Right atrium auricular region (tissue), 2 donors: ENCODE measurements at regions not wholly inside any gene's neighbourhood (a gene's known extent, or its start where the extent isn't known, plus 50 kb on each side); places are given as distances from the start of the nearest gene placed in this dataset.

Experiments used
- DNase-seq: peaks from one replicate; pipeline ENCODE4 v3.0.0-alpha.2; 2019; ENCODE audit warnings: low spot score
- H3K27ac ChIP-seq, 2 donors: fragments of 200-600 bp; sonication (generic); 1 replicate in 1 of 2; 2 replicates in 1 of 2; pipeline ENCODE4 v1.5.1; 2016 to 2019
- H3K27me3 ChIP-seq, 2 donors: fragments of 200-600 bp; sonication (generic); one replicate each; pipeline versions ENCODE4 v1.5.1 to v1.6.0; 2017 to 2019
- H3K36me3 ChIP-seq: fragments of 200-600 bp; sonication (generic); one replicate; pipeline ENCODE4 v1.5.1; 2016
- H3K4me1 ChIP-seq, 2 donors: fragments of 200-600 bp; sonication (generic); one replicate each; pipeline versions ENCODE4 v1.5.1 to v1.6.0; 2017 to 2019
- H3K4me3 ChIP-seq, 2 donors: fragments of 200-600 bp; sonication (generic); 1 replicate in 1 of 2; 2 replicates in 1 of 2; pipeline ENCODE4 v1.5.1; 2017 to 2019; ENCODE audit warnings: mild to moderate bottlenecking in 1 of 2, moderate library complexity in 1 of 2
- H3K9me3 ChIP-seq, 2 donors: fragments of 200-600 bp; sonication (generic); one replicate each; pipeline ENCODE4 v1.5.1; 2019
- TF ChIP-seq, protein P1 (sequence below), 2 donors: fragments of 200-600 bp; sonication (generic); IDR thresholded peaks; one replicate each; pipeline ENCODE4 v1.5.1; 2019; ENCODE audit warnings: antibody characterized with exemption in 2 of 2

DNA sequence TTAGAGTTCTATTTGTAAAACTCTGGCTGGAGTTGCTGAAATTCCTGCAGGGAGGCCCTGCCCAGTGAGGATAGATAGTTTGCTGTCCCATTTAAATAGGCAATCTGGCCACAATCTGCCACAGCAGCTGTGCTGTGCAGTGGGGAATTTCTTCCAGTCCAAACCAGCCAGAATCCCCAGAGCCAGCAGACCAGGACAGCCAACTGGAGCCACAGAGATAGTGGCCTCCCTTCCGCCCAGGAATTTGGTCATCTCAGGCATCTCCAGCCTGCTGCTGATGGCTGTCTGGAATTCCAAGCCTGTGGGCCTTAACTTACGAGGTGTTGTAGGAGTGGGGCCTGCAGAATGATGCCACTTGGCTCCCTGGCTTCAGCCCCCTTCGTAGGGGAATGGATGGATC lies 643.4 kb downstream of the DNAJB9 start:
- H3K27ac ChIP-seq = no peak overlapping the region
- no peak overlapping the region for H3K4me3 ChIP-seq
- H3K36me3 ChIP-seq = no peaks in the 10 kb centered on the region
- no peak for DNase-seq
- peaks cover 0 to under 1% of the 10 kb centered on the region in 2 donors for H3K9me3 ChIP-seq
- TF ChIP-seq, protein P1, sequence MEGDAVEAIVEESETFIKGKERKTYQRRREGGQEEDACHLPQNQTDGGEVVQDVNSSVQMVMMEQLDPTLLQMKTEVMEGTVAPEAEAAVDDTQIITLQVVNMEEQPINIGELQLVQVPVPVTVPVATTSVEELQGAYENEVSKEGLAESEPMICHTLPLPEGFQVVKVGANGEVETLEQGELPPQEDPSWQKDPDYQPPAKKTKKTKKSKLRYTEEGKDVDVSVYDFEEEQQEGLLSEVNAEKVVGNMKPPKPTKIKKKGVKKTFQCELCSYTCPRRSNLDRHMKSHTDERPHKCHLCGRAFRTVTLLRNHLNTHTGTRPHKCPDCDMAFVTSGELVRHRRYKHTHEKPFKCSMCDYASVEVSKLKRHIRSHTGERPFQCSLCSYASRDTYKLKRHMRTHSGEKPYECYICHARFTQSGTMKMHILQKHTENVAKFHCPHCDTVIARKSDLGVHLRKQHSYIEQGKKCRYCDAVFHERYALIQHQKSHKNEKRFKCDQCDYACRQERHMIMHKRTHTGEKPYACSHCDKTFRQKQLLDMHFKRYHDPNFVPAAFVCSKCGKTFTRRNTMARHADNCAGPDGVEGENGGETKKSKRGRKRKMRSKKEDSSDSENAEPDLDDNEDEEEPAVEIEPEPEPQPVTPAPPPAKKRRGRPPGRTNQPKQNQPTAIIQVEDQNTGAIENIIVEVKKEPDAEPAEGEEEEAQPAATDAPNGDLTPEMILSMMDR (IDR thresholded peaks at IDR 0.05) = no peak
- H3K27me3 ChIP-seq = no peaks in the 10 kb centered on the region
- no peaks in the 10 kb centered on the region for H3K4me1 ChIP-seq

DNA sequence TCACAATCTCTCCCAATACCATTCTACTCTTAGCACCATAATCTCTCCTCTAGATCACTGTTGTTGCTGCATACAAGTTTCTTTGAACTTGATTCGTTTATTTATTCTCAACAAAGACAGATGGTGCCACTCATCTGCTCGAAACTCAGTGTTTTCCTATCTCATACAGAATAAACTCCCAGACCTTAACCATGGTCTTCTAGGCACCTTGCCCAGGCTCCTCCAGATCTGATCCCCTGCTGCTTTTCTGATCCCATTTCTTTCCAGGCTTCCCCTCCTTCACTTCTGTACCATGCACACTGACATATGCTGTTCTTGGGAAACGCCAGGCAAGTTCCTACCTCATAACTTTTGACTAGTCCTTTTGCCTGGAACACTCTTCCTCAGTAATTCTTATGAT lies 645.7 kb downstream of the DNAJB9 start:
- no peak for DNase-seq

DNA sequence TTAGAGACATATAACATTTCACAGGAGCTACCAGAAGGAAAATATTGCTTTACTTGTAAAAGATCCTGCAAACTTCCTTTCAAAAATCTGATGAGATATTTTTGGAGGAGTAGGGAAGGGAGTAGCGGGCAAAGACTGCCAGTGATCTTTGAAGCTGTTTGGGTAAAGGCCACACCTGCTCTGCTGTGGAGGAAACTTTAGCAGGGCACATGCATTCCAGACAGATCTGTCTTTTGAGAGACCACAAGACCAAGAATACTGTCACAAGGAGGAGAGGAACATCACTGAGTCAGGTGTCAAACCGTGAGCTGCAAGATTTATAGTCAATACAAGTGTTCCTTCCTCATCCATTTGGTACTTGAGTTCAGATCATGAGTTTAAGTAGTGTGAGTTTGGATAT lies 654.4 kb downstream of the DNAJB9 start:
- no peaks in the 10 kb centered on the region for H3K4me1 ChIP-seq
- TF ChIP-seq, protein P1 (IDR thresholded peaks at IDR 0.05) = no peak
- DNase-seq = no peak
- no peak overlapping the region for H3K4me3 ChIP-seq
- no peaks in the 10 kb centered on the region for H3K27me3 ChIP-seq
- no peaks in the 10 kb centered on the region for H3K36me3 ChIP-seq
- no peaks in the 10 kb centered on the region for H3K9me3 ChIP-seq
- H3K27ac ChIP-seq = no peak overlapping the region

More for the DNA sequence above, 645.7 kb downstream of the DNAJB9 start:
- TF ChIP-seq, protein P1 (IDR thresholded peaks at IDR 0.05) = no peak
- Histone ChIP-seq H3K9me3 (no peaks in the 10 kb centered on the region), H3K4me1 (no peaks in the 10 kb centered on the region), H3K27me3 (no peaks in the 10 kb centered on the region), H3K36me3 (no peaks in the 10 kb centered on the region), H3K27ac (no peak overlapping the region), H3K4me3 (no peak overlapping the region)

DNA sequence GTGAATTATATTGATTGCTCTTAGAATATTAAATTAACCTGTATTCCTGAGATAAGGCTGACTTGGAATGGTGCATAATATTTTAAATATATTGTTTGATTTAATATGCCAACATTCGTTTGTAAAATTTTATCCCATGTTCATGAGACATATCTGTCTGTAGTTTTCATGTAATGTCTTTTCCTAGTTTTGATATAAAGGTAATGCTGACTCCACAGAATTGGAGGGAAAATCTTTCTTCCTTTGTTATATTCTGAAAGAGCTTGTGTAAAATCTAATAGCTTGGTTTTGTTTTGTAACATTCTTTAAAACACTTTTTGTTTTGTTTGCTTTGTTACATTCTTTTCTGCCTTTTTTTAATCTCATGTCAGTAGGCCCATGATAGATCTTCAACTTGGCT lies 657.0 kb downstream of the DNAJB9 start:
- H3K4me3 ChIP-seq = no peak overlapping the region

DNA sequence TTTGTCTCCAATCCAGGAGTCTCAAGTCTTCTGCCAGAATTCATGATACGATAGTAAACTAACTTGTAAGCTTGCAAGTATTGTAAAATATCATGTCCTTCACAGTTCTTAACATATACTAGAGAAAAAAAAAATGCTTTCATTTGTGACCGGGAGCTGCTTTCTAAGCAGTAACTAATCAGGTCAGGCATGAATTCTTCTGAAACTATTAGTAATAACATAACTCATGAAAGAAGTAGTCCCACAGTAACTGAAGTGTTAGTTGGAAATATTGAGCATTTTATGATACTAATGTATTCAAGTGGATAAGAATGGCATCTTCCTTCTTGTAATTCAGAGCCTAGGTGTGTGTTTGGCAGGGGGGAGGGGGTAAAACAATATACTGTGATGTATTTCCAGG lies 665.6 kb downstream of the DNAJB9 start:
- H3K27ac ChIP-seq = no peak overlapping the region
- H3K4me3 ChIP-seq = no peak overlapping the region
- H3K27me3 ChIP-seq = no peaks in the 10 kb centered on the region
- no peaks in the 10 kb centered on the region for H3K9me3 ChIP-seq
- TF ChIP-seq, protein P1 (IDR thresholded peaks at IDR 0.05) = no peak
- no peaks in the 10 kb centered on the region for H3K4me1 ChIP-seq
- DNase-seq = no peak
- no peaks in the 10 kb centered on the region for H3K36me3 ChIP-seq

More for the DNA sequence above, 657.0 kb downstream of the DNAJB9 start:
- Histone ChIP-seq H3K27ac (no peak overlapping the region), H3K9me3 (no peaks in the 10 kb centered on the region), H3K36me3 (no peaks in the 10 kb centered on the region), H3K27me3 (no peaks in the 10 kb centered on the region), H3K4me1 (no peaks in the 10 kb centered on the region)
- no peak for DNase-seq
- TF ChIP-seq, protein P1 (IDR thresholded peaks at IDR 0.05) = no peak

DNA sequence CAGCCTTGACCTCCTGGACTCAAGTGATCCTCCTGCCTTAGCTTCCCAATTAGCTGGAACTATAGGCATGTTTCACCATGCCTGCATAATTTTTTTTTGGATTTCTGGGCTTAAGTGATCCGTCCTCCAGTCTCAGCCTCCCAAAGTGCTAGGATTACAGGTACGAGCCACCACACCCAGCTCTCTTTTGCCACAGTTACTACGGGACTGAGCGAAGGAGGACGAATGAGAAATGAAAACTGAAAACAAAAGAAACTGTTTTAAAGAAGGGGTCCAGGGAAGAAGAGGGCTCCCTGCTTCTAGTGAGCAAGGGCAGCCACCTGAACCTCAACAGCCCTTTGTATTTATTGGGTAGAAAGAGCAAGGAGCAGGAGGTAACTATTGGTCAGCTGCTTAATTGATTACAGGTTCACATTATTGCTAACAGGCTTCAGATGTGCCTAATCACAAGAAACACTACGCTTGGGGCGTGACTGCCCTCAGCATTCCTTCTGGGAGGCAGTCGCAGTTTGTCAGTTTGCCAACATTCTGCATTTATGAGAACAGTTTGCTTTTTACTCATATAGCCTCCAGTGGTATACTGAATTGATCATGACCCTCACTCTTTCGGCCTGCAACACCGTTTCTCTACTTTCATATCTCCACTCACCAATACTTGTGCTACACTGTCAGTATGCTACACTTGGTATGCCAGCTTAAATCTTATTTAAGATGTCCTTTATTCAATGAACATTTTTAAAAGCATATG lies 676.8 kb downstream of the DNAJB9 start:
- Histone ChIP-seq H3K9me3 (no peaks in the 10 kb centered on the region), H3K36me3 (no peaks in the 10 kb centered on the region), H3K4me3 (no peak overlapping the region), H3K27ac (no peak overlapping the region), H3K4me1 (no peaks in the 10 kb centered on the region), H3K27me3 (no peaks in the 10 kb centered on the region)
- TF ChIP-seq, protein P1 (IDR thresholded peaks at IDR 0.05) = no peak
- no peak for DNase-seq
